Chondrocyte (in vitro differentiated cells): ENCODE measurements at regions not wholly inside any gene's neighbourhood (a gene's known extent, or its start where the extent isn't known, plus 50 kb on each side); places are given as distances from the start of the nearest gene placed in this dataset.
"Not testable (repeated sequence)": the region's sequence is repeated elsewhere in the genome, so short reads cannot be mapped to it uniquely, and the experiment has no call there.

Experiments
- DNase-seq: peaks from one replicate; pipeline ENCODE4 v3.0.0; 2021; ENCODE audit warnings: mixed read lengths, low spot score
- H3K27ac Mint-ChIP-seq: one replicate; pipeline ENCODE4 v1.8.0; 2021; ENCODE audit warnings: mild to moderate bottlenecking, moderate library complexity, mixed read lengths; ENCODE audit not compliant: unreplicated experiment
- H3K27me3 Mint-ChIP-seq: 2 replicates; pipeline ENCODE4 v1.8.0; 2021; ENCODE audit warnings: low read depth, mixed read lengths
- H3K36me3 Mint-ChIP-seq: 2 replicates; pipeline ENCODE4 v1.8.0; 2021; ENCODE audit warnings: low read depth, mixed read lengths
- H3K4me1 Mint-ChIP-seq: 2 replicates; pipeline ENCODE4 v1.8.0; 2021; ENCODE audit warnings: low read depth, mild to moderate bottlenecking, mixed read lengths
- H3K4me3 Mint-ChIP-seq: one replicate; pipeline ENCODE4 v1.8.0; 2021; ENCODE audit warnings: mild to moderate bottlenecking, moderate library complexity, mixed read lengths; ENCODE audit not compliant: unreplicated experiment
- H3K9me3 Mint-ChIP-seq: 2 replicates; pipeline ENCODE4 v1.8.0; 2021; ENCODE audit warnings: low read depth, mixed read lengths
- CTCF ChIP-seq: fragments of 200-600 bp; sonication (generic); IDR thresholded peaks from 2 replicates; pipeline ENCODE4 v1.5.0; 2021; ENCODE audit warnings: antibody characterized with exemption, mild to moderate bottlenecking, moderate library complexity

DNA sequence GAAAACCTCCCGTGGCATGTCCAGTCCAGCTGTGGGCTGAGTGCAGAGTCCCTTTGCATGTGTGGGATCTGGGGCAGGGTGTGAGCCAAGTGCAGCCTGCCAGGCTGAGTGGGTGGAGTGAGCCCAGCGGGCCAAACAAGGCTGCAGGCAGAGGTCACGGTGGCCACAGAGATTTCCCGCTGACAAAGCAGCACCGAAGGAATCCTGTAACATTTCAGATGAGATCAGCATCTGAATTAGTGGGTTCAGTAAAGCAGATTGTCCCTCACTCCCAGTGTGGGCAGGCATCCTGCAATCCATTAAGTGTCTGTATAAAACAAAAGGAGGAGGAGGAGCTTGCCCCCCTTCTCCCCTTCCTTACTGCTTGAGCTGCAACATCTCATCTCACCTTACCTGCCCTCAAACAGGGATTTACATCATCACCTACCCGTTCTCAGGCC, 324.4 kb downstream of the FAT4 start:
- peaks cover 3% of the 10 kb centered on the region for H3K9me3 Mint-ChIP-seq
- DNase-seq: no peak
- TF ChIP-seq CTCF: no peak
- H3K4me3 Mint-ChIP-seq: no peak overlapping the region
- H3K4me1 Mint-ChIP-seq: peaks cover 14% of the 10 kb centered on the region
- H3K36me3 Mint-ChIP-seq: no peaks in the 10 kb centered on the region
- H3K27me3 Mint-ChIP-seq: no peaks in the 10 kb centered on the region
- H3K27ac Mint-ChIP-seq: no peak overlapping the region

DNA sequence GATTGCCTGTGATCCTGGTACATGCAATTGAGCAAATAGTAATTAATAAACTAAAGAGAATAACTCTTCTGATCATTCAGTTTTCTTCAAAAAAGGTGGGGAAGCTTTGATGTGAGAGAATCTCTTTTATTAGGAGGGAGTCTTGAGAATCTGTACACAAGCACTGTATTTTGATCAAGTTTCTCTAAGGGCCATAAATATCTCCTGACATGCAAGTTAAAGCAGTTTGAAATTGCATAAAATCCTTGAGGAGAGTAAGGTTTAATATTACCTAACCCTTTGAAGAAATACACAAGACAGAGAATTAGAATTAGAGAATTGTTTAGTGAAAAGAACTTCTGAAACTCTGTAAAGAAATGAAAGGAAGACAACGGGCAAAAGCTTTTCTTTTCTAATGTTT, 326.9 kb downstream of the FAT4 start:
- Mint-ChIP-seq H3K27ac (no peak overlapping the region), H3K9me3 (peaks cover 3% of the 10 kb centered on the region)
- no peak for DNase-seq

DNA sequence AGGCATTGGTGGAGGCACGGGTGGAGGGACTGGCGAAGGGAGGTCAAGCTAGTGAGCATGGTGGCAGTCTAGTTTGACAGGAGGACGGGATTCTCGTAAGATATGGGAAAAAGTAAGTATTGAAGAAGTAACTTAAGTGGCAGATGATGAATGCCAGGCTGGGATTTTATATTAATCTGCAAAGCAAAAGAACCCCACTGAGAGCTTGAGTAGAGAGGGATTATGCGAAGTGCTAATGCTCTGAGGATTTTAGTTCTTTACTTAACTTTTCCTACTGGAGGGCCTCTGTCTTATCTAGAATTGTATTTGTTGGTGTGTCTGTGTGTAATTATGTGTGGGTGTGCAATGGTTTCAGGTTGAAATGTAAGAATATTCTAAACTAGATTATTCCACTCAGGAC, 327.9 kb downstream of the FAT4 start:
- DNase-seq: no peak
- Mint-ChIP-seq H3K27ac (no peak overlapping the region), H3K36me3 (no peaks in the 10 kb centered on the region), H3K27me3 (no peaks in the 10 kb centered on the region), H3K4me1 (peaks cover 14% of the 10 kb centered on the region), H3K9me3 (peaks cover 3% of the 10 kb centered on the region), H3K4me3 (no peak overlapping the region)
- TF ChIP-seq CTCF: no peak

More for the DNA sequence above, 326.9 kb downstream of the FAT4 start:
- Mint-ChIP-seq H3K36me3 (no peaks in the 10 kb centered on the region), H3K4me1 (peaks cover 14% of the 10 kb centered on the region), H3K27me3 (no peaks in the 10 kb centered on the region), H3K4me3 (no peak overlapping the region)
- no peak for TF ChIP-seq CTCF

DNA sequence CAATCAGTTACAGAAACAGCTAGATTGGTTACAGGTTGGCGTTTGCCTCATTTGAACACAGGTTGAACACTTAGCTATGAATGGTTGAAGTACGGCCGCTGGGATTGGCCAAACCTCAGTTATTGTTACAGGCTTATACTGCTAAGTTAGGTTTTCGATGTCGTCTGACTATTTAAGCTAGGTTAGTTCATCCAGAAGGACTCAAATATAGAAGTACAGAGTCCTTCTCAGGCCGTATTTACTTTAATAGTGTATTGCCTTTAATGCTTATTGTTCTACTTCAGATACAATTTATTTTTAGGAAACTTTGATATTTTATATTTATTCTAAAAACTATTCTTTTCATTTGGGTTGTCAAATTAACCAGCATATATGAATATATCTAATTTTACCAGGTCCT, 334.7 kb downstream of the FAT4 start:
- H3K4me3 Mint-ChIP-seq: no peak overlapping the region
- no peaks in the 10 kb centered on the region for H3K9me3 Mint-ChIP-seq
- no peak overlapping the region for H3K27ac Mint-ChIP-seq
- peaks cover 11% of the 10 kb centered on the region for H3K4me1 Mint-ChIP-seq
- DNase-seq: no peak
- H3K36me3 Mint-ChIP-seq: no peaks in the 10 kb centered on the region
- peaks cover 2% of the 10 kb centered on the region for H3K27me3 Mint-ChIP-seq
- no peak for TF ChIP-seq CTCF

DNA sequence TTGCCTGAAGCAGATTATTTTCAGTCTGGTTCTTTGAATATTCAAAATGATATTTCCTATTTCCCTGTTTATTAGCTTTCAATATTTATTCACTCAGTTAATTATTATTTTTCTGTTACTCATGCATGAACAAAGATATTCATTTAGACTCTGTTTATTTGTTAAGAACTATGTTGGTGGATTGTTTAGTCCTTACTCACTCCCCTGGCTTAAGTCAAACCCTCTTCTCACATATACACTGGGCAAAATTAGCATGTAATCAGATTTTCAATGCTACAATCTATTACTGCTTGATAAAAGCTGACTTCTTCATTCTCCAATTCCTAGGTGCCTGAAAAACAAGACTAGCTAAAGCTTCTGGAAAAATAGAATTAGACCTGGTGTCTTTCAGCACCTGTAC, 335.8 kb downstream of the FAT4 start:
- H3K27ac Mint-ChIP-seq: no peak overlapping the region
- no peak for DNase-seq
- no peaks in the 10 kb centered on the region for H3K9me3 Mint-ChIP-seq
- no peak for TF ChIP-seq CTCF
- no peaks in the 10 kb centered on the region for H3K36me3 Mint-ChIP-seq
- peaks cover 2% of the 10 kb centered on the region for H3K27me3 Mint-ChIP-seq
- peaks cover 11% of the 10 kb centered on the region for H3K4me1 Mint-ChIP-seq
- H3K4me3 Mint-ChIP-seq: no peak overlapping the region

DNA sequence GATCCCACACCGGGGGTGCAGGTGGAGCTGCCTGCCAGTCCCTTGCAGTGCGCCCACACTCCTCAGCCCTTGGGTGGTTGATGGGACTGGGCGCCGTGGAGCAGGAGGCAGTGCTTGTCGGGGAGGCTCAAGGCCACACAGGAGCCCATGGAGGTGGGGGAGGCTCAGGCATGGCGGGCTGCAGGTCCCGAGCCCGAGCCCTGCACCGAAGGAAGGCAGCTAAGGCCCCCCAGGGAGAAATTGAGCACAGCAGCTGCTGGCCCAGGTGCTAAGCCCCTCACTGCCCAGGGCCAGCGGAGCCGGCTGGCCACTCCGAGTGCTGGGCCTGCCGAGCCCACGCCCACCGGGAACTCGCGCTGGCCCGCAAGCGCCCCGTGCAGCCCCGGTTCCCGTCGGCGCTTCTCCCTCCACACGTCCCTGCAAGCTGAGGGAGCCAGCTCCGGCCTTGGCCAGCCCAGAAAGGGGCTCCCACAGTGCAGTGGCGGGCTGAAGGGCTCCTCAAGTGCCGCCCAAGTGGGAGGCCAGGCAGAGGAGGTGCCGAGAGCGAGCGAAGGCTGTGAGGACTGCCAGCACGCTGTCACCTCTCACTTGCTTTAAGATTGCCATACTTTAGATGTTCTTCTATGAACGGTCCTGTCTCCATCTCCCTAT, 337.1 kb downstream of the FAT4 start:
- not testable (repeated sequence) for H3K4me3 Mint-ChIP-seq, H3K27me3 Mint-ChIP-seq, DNase-seq, H3K27ac Mint-ChIP-seq, H3K9me3 Mint-ChIP-seq, H3K36me3 Mint-ChIP-seq
- peaks cover 11% of the 10 kb centered on the region for H3K4me1 Mint-ChIP-seq
